HG03442 (cell line): ENCODE measurements at regions not wholly inside any gene's neighbourhood (a gene's known extent, or its start where the extent isn't known, plus 50 kb on each side); places are given as distances from the start of the nearest gene placed in this dataset.

Source experiments
- ATAC-seq: cut with Tn5 transposase; IDR thresholded peaks from one replicate; pipeline ENCODE4 v1.9.1; 2021; ENCODE audit warnings: mild to moderate bottlenecking, moderate library complexity; ENCODE audit not compliant: unreplicated experiment

- ATAC-seq = no peak
Measured at GRCh38 chr19:31908496-31909225, 436.7 kb upstream of the ZNF507 start.

- no peak for ATAC-seq
Measured at GRCh38 chr19:31910224-31910623, 435.2 kb upstream of the ZNF507 start.

DNA sequence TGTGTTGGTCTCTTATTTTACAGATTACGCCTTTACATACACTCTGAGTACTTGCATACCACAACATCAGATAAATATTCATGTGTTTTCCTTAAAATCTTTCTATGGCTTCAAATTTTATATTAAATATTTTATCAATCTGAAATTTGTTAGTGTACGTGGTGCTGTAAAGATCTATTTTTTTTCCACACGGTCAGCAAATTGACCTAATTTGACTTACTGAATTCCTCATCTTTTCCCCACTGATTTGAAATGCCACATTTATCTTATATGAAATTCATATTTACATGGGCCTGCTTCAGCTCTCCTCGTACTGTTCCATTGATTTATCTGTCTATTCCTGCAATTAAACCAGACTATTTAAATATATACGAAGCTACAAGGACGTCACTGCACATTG lies 433.8 kb upstream of the ZNF507 start:
- no peak for ATAC-seq

DNA sequence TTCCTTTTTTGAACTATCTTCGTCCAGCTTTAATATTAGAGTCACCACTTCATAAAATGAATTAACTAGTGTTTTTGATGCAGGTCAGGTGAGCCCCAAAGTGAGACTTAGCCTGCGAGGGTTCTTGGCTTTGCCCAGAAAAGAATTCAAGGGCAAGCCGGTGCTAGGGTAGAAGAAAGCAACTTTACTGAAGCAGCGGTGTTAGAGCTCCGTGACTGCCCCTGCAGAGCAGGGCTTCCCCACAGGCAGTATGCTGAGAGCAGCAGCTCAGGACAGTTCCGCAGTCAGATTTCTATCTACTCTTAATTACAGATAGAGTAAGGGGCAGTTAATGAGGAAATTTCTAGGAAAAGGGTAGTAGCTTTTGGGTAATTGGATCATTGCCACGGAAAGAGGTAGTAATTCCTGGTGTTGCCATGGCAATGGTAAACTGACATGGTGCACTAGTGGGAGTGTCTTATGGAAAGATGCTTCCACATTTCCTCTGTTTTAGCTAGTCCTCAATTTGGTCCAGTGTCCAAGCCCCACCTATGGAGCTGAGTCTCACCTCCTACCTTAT lies 432.2 kb upstream of the ZNF507 start:
- ATAC-seq = no peak

GRCh38 chr19:31930401-31930800 lies 415.0 kb upstream of the ZNF507 start:
- ATAC-seq = no peak

GRCh38 chr19:31937983-31938382 lies 407.4 kb upstream of the ZNF507 start:
- ATAC-seq = no peak

DNA sequence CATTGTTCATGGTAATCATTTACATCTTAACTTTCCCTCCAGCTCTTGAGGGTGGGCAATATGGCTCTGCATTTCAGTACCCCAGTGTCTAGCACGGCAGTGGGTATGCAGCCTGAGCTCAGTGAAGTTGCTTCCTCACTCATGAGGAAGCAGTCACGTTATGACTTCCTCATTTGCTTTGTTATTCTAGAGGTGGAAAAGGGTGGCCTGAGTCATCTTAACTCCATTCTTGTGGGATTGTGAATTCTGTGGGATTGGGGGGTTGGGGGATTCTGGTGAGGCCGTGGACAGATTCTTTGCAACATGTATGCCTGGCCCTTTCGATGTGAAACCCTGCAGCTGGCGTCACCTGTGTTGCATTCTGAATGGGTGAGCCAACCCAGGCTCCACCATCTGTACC lies 406.7 kb upstream of the ZNF507 start:
- ATAC-seq = no peak

DNA sequence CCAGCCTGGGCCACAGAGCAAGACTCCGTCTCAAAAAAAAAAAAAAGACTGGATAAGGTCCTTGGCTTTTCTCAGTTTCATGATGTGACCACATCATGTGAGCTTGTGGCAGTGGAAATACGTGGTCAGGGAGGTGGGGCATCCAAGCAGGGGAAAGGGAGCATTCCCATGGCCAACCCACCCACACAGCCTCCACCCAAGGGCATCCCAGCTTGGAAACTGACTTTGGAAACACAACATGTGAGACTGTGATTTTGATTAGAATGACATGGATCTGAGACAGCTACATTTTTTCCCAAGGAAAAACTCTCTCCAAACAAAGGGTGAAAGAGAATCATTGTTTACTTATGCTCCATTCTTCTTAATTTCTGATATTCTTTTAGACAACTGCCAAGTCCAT lies 405.0 kb upstream of the ZNF507 start:
- no peak for ATAC-seq

- ATAC-seq = no peak
Measured at GRCh38 chr19:31943191-31943661, 402.2 kb upstream of the ZNF507 start.

DNA sequence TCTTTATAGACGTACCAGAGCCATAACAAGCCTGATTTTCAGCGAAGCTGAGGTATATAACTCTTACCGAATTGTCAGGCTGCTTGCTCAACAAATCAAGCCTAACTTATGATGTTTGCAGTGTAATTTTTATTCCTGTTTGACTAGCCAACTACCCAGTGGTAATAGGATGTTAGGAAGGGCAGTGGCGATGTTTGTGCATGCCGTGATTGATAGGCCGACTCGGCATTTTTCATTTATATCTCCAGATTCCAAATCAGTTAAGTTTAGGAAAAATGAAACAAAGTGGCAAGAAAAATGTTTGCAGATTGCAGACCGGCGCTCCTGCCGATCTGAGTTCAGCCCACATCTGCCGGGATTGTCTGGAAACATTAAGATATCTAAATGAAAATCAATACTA lies 401.6 kb upstream of the ZNF507 start:
- ATAC-seq = no peak

DNA sequence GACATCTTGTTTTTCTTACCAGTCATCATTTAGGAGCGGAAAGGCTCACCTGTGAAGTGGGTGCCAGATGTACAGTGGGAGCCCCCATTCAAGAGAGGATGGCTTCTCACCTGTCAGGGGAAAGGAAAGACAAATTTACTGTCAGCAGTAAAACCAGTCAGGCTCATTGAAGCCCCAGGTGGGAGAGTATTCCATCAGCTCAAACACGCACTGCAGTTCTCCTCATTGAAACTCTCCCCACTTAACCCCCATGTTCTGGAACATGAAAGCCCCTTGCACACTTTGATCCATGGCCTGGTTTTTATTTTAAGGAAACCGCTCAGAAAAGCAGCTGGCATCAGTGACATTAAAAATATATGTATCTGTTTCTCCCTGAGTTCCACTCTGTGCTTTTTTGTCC lies 401.1 kb upstream of the ZNF507 start:
- no peak for ATAC-seq

DNA sequence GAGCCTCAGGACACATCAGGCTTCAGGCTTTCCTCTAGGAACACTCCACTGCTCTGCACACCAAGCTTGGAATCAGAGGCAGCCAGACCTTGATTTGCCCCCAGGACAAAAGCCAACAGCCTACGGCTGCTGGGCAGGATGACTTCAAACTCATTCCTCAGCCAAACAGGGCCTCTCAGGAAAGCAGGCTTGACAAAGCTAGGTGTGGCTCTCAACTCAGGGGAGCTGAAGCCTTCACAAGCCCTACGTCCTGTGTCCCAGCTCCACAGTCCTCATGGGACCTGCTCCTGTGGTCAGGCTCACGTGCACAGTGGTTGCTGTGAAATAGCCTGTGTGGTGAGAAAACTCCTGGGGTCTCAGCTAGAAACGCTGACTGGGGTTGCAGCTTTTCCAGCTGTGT lies 398.9 kb upstream of the ZNF507 start:
- no peak for ATAC-seq

DNA sequence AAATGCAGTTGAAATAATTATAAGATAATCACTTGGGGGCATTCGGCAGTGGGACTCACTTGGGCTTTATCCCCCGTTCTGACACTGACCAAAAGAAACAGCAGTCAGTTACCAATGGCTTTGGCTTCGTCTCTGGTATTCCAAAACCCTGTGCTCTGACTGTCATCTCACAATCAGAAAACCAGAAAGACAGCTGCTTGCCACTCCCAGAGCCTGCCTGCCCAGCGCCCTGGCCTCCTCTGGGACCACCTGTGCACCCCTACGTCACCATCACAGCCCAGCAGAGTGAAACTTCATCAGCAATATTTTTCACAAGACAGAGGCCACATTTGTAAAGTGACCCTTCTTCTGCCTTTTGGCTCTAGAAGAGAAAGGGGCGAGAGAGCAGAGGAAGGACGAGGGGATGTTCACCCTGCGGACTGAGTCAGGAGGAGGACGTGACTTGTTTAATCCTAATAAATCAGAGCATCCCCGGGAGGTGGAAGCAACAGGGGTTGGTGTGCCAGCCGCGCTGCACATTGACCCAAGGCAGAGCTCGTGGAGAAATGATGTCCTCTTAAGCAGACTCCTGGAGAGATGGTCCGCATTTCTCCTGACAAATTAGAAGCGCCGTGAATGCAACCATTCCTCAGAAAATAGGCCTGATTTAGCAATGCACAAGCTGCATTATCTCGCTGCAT lies 397.8 kb upstream of the ZNF507 start:
- no peak for ATAC-seq

DNA sequence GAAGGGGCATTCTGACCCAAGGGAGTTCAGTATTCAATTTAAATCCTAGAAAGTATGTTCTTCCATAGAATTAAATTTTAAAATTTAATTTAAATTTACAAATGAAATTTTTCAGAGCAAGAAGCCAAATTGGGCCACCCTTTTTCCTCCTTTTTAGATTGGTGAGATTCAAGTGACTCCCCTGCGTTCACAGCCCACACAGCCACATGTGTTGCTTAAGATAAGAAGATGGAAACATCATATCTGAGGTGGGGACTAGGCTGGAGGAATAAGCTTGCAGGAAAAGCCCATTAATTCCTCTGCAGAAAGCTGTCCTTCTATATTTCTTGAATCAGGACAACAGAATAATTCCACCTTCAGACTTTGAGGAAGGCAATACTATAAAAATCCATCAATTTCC lies 392.7 kb upstream of the ZNF507 start:
- ATAC-seq = no peak

DNA sequence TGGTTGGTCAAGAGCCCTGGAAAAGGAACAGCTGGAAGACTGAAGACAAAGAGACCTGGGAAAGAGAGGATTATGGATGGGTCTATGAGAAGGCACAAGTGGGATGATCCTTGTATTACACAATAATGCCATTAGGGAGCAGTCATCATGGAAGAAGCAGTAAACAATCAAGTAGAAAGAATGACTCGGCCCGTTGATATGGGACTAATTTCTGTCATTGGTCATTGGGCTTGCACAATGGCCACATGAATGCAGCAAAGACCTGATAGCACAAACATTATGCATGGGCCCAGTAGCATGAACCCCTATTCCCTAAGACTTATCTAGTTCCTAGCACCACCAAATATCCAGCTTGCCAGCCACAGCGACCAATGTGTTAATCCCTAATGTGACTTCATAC lies 390.3 kb upstream of the ZNF507 start:
- no peak for ATAC-seq

GRCh38 chr19:31955884-31956283 lies 389.5 kb upstream of the ZNF507 start:
- ATAC-seq = no peak

- no peak for ATAC-seq
Measured at GRCh38 chr19:31956771-31957392, 388.5 kb upstream of the ZNF507 start.

DNA sequence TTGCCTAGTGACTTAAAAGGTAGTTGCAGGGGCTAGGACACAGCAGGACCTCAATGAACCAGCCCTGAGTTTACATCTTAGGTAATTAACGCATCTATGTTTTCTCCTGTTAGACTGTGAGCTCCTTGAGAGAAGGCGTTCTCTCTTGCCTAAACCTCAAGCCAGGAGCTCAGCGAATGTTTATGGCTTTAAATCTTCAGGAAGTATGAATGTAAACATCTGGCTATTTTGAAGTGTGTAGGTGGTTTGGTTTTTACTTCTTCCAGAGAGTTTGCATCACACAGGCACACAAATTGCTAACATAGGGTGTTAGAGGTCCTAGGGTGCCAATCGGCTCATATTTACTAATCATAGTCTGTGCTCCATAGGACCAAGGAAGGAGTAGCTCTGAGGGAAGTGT lies 387.7 kb upstream of the ZNF507 start:
- no peak for ATAC-seq

GRCh38 chr19:31959527-31960018 lies 385.8 kb upstream of the ZNF507 start:
- no peak for ATAC-seq

- no peak for ATAC-seq
Measured at GRCh38 chr19:31960474-31960873, 384.9 kb upstream of the ZNF507 start.

GRCh38 chr19:31961191-31961590 lies 384.2 kb upstream of the ZNF507 start:
- no peak for ATAC-seq

DNA sequence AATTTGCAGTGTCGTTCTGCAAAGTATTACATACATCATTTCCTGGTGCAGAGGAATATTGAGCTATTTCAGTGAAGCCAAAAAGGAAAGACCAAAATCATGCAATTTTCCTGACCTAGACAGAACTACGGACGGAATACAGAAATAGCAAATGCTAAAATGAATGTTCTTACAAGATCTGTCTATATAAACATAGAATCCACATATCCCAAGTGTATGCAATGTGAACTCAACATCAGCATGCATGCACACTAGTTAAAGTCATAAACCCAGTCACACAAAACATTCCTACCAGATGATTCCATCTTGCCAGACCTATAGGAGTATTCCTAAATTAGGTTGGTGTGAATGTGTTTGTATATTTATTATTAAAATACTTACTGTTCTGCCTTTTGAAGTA lies 383.7 kb upstream of the ZNF507 start:
- ATAC-seq = no peak
